HCT116 (cell line): ENCODE measurements at regions not wholly inside any gene's neighbourhood (a gene's known extent, or its start where the extent isn't known, plus 50 kb on each side); places are given as distances from the start of the nearest gene placed in this dataset.

ENCODE experiments used
- ATAC-seq: fragments of 200-7000 bp; cut with Tn5 transposase; 2 replicates; pipeline ENCODE4 v1.9.1; 2020; ENCODE audit warnings: mild to moderate bottlenecking, moderate library complexity
- BruUV-seq: library from RNA; stranded (reverse); fragments of 400-500 nt; replicated peaks from 2 replicates; lab custom pipeline; 2021; lab: Mats Ljungman, UMichigan
- CTCF ChIA-PET: fragments of 300-600 bp; sonication (Branson Sonifier 250); formaldehyde crosslinking; loops from one replicate; lab custom pipeline; 2021; ENCODE audit warnings: antibody characterized with exemption; lab: Charles Lee
- POLR2A ChIA-PET: fragments of 300-600, 350-600 bp; sonication (Branson Sonifier 250); formaldehyde crosslinking; loops from one replicate; lab custom pipeline; 2021; ENCODE audit warnings: antibody characterized with exemption; lab: Charles Lee
- RAD21 ChIA-PET, 2 experiments: fragments of 300-600 bp; sonication (Branson Sonifier 250); formaldehyde crosslinking; loops; one replicate each; lab custom pipeline; 2023; ENCODE audit warnings: low total read pairs in 2 of 2; ENCODE audit not compliant: uncharacterized antibody in 2 of 2, unreplicated experiment in 2 of 2, low non-redundant PET in 1 of 2; lab: Charles Lee
- DNase-seq: peaks from one replicate; pipeline ENCODE4 v3.0.0-alpha.2; 2010; ENCODE audit warnings: low read depth, low spot score
- H2AFZ ChIP-seq: fragments of 200-600 bp; shearing (Covaris generic), sonication (generic); 2 replicates; pipeline ENCODE4 v1.6.1; 2017; ENCODE audit warnings: low read depth, mixed run types, mixed read lengths, antibody characterized with exemption, low read length; ENCODE audit not compliant: poor library complexity, severe bottlenecking
- H3K27ac ChIP-seq: 2 replicates; pipeline ENCODE4 v1.5.1; 2012; ENCODE audit warnings: low read depth, low read length
- H3K27me3 ChIP-seq: fragments of 200-600 bp; sonication (generic); 2 replicates; pipeline ENCODE4 v1.6.1; 2016; ENCODE audit warnings: mixed run types, low read length, mixed read lengths; ENCODE audit not compliant: insufficient read depth
- H3K36me3 ChIP-seq, 2 experiments: fragments of 200-500 bp in 1 of 2; fragments of 200-600 bp in 1 of 2; sonication (Bioruptor generic) in 1 of 2; sonication (generic) in 1 of 2; 2 replicates each; pipeline versions ENCODE4 v1.5.1 to v1.6.1; 2014 to 2016; ENCODE audit warnings: low read length in 2 of 2, inconsistent platforms in 1 of 2, mixed read lengths in 1 of 2, mixed run types in 1 of 2; ENCODE audit not compliant: insufficient read depth in 2 of 2, control insufficient read depth in 1 of 2
- H3K4me1 ChIP-seq, 2 experiments: fragments of 200-600 bp in 1 of 2; sonication (generic) in 1 of 2; 2 replicates each; pipeline versions ENCODE4 v1.5.1 to v1.6.1; 2012 to 2017; ENCODE audit warnings: low read length in 2 of 2, inconsistent platforms in 1 of 2, mild to moderate bottlenecking in 1 of 2, mixed read lengths in 1 of 2, mixed run types in 1 of 2, moderate library complexity in 1 of 2; ENCODE audit not compliant: insufficient read depth in 2 of 2, control insufficient read depth in 1 of 2
- H3K4me2 ChIP-seq: fragments of 200-600 bp; sonication (generic); 2 replicates; pipeline ENCODE4 v1.6.1; 2017; ENCODE audit warnings: mixed run types, low read length, mixed read lengths
- H3K4me3 ChIP-seq, 2 experiments: fragments of 200-600 bp in 1 of 2; sonication (generic) in 1 of 2; replicated peaks in 1 of 2; 2 replicates each; pipeline ENCODE4 v1.5.1; 2011 to 2016; ENCODE audit warnings: low read length in 2 of 2, control low read depth in 1 of 2, low read depth in 1 of 2, mild to moderate bottlenecking in 1 of 2, mixed read lengths in 1 of 2, mixed run types in 1 of 2
- H3K79me2 ChIP-seq: fragments of 200-600 bp; sonication (generic); 2 replicates; pipeline ENCODE4 v1.6.1; 2017; ENCODE audit warnings: mild to moderate bottlenecking, mixed run types, low read length, moderate library complexity, mixed read lengths; ENCODE audit not compliant: insufficient read depth
- H3K9ac ChIP-seq: fragments of 200-600 bp; sonication (generic); 2 replicates; pipeline ENCODE4 v1.6.1; 2016; ENCODE audit warnings: low read length, mixed read lengths
- H3K9me2 ChIP-seq: fragments of 200-600 bp; sonication (generic), shearing (Covaris generic); 2 replicates; pipeline ENCODE4 v1.6.1; 2017; ENCODE audit warnings: mixed run types, mild to moderate bottlenecking, moderate library complexity; ENCODE audit not compliant: insufficient read depth
- H3K9me3 ChIP-seq, 2 experiments: fragments of 200-500 bp in 1 of 2; fragments of 200-600 bp in 1 of 2; sonication (Bioruptor generic) in 1 of 2; sonication (generic) in 1 of 2; 2 replicates each; pipeline ENCODE4 v1.6.1; 2014 to 2017; ENCODE audit warnings: low read length in 2 of 2, mixed read lengths in 2 of 2, inconsistent platforms in 1 of 2, low read depth in 1 of 2, mild to moderate bottlenecking in 1 of 2, mixed run types in 1 of 2, moderate library complexity in 1 of 2; ENCODE audit not compliant: control insufficient read depth in 1 of 2, insufficient read depth in 1 of 2
- H4K20me1 ChIP-seq: fragments of 200-600 bp; sonication (generic), shearing (Covaris generic); 2 replicates; pipeline ENCODE4 v1.6.1; 2017; ENCODE audit warnings: mixed run types, mild to moderate bottlenecking, moderate library complexity; ENCODE audit not compliant: insufficient read depth
- ATF3 ChIP-seq: IDR thresholded peaks from 2 replicates; pipeline ENCODE4 v1.6.1; 2012
- CBX3 ChIP-seq: IDR thresholded peaks from 2 replicates; pipeline ENCODE4 v1.6.1; 2012; ENCODE audit warnings: low read depth
- CEBPB ChIP-seq: IDR thresholded peaks from 2 replicates; pipeline ENCODE4 v1.6.1; 2012; ENCODE audit warnings: low read depth
- EGR1 ChIP-seq: IDR thresholded peaks from 2 replicates; pipeline ENCODE4 v1.6.1; 2012; ENCODE audit warnings: low read depth
- EZH2phosphoT487 ChIP-seq: fragments of 200-600 bp; IDR thresholded peaks from 2 replicates; pipeline ENCODE4 v1.6.1; 2018; ENCODE audit warnings: antibody characterized with exemption, borderline replicate concordance
- MAX ChIP-seq: IDR thresholded peaks from 2 replicates; pipeline ENCODE4 v1.6.1; 2012
- POLR2A ChIP-seq: IDR thresholded peaks from 2 replicates; pipeline ENCODE4 v1.7.0; 2011; ENCODE audit warnings: borderline replicate concordance; ENCODE audit not compliant: insufficient read depth, insufficient read length; ENCODE audit errors: extremely low read depth
- POLR2AphosphoS5 ChIP-seq: IDR thresholded peaks from 2 replicates; pipeline ENCODE4 v1.6.1; 2011; ENCODE audit warnings: mild to moderate bottlenecking, low read depth, low read length, moderate library complexity
- SRF ChIP-seq: IDR thresholded peaks from 2 replicates; pipeline ENCODE4 v1.6.1; 2012; ENCODE audit warnings: low read depth
- ZBTB33 ChIP-seq: IDR thresholded peaks from 2 replicates; pipeline ENCODE4 v1.6.1; 2011; ENCODE audit warnings: mild to moderate bottlenecking, low read length, moderate library complexity; ENCODE audit not compliant: insufficient replicate concordance; ENCODE audit errors: extremely low read depth
- ZFX ChIP-seq: fragments of 450-650 bp; IDR thresholded peaks from 2 replicates; pipeline ENCODE4 v1.6.1; 2017
- ZNF274 ChIP-seq: fragments of 200-500 bp; sonication (Bioruptor generic); IDR thresholded peaks from 2 replicates; pipeline ENCODE4 v1.6.1; 2014; ENCODE audit warnings: mild to moderate bottlenecking, low read depth, low read length, inconsistent platforms
- intact Hi-C: fragments of 100-400 bp; cut with micrococcal nuclease; formaldehyde crosslinking; loops from 2 replicates; pipeline ENCODE4 v1.10.0; 2022

- ChIA-PET RAD21 (no interaction called here), POLR2A (no interaction called here), CTCF (no interaction called here)
- BruUV-seq: no TSS peak
- no peak overlapping the region for H3K27ac ChIP-seq
- TF ChIP-seq EZH2phosphoT487: no peak
- TF ChIP-seq ZBTB33: no peak
- no peak for TF ChIP-seq ZFX
- no peak for TF ChIP-seq CBX3
- no peak for TF ChIP-seq MAX
- TF ChIP-seq EGR1: no peak
- no peak for TF ChIP-seq ZNF274
- TF ChIP-seq ATF3: no peak
- TF ChIP-seq POLR2A: no peak
- no peak for TF ChIP-seq SRF
- no peak for TF ChIP-seq CEBPB
- no peak for TF ChIP-seq POLR2AphosphoS5
- H3K4me2 ChIP-seq: no peak overlapping the region
- H3K9me3 ChIP-seq: no peaks in the 10 kb centered on the region
- DNase-seq: no peak
- no peak overlapping the region for H3K4me3 ChIP-seq
- no peaks in the 10 kb centered on the region for H3K27me3 ChIP-seq
- H2AFZ ChIP-seq: no peak overlapping the region
- no peak overlapping the region for H3K9ac ChIP-seq
- H3K4me1 ChIP-seq: no peaks in the 10 kb centered on the region; a peak in 1 of 4 replicates
- intact Hi-C loops: no loop called here
- no peak for ATAC-seq
- no peaks in the 10 kb centered on the region for H4K20me1 ChIP-seq
- no peaks in the 10 kb centered on the region for H3K79me2 ChIP-seq
- no peaks in the 10 kb centered on the region for H3K9me2 ChIP-seq
- no peaks in the 10 kb centered on the region for H3K36me3 ChIP-seq
These were observed 125.1 kb upstream of the KCTD7 start for GRCh38 chr7:66503551-66504031.
